A673 (cell line): ENCODE measurements at regions not wholly inside any gene's neighbourhood (a gene's known extent, or its start where the extent isn't known, plus 50 kb on each side); places are given as distances from the start of the nearest gene placed in this dataset.
"Not testable (repeated sequence)": the region's sequence is repeated elsewhere in the genome, so short reads cannot be mapped to it uniquely, and the experiment has no call there.

Source experiments
- BruUV-seq: library from RNA; stranded (reverse); fragments of 400-500 nt; replicated peaks from 2 replicates; lab custom pipeline; 2021; lab: Mats Ljungman, UMichigan
- CTCF ChIA-PET: fragments of 300-600 bp; sonication (Branson Sonifier 250); formaldehyde crosslinking; loops from one replicate; lab custom pipeline; 2022; ENCODE audit warnings: antibody characterized with exemption; lab: Charles Lee
- POLR2A ChIA-PET: fragments of 300-600 bp; sonication (Branson Sonifier 250); formaldehyde crosslinking; loops from one replicate; lab custom pipeline; 2022; ENCODE audit warnings: antibody characterized with exemption; ENCODE audit not compliant: low non-redundant PET; lab: Charles Lee
- DNase-seq: peaks from one replicate; pipeline ENCODE4 v3.0.0-alpha.2; 2015; ENCODE audit warnings: low spot score
- H3K27ac ChIP-seq: fragments of 200-600 bp; sonication (generic); 2 replicates; pipeline ENCODE4 v1.5.1; 2016; ENCODE audit warnings: mixed run types, low read depth, mild to moderate bottlenecking, mixed read lengths, antibody characterized with exemption, low read length; ENCODE audit not compliant: poor library complexity, severe bottlenecking
- H3K27me3 ChIP-seq: fragments of 200-600 bp; sonication (generic); replicated peaks from 2 replicates; pipeline ENCODE4 v1.6.1; 2017; ENCODE audit warnings: mixed run types, low read depth, mild to moderate bottlenecking, mixed read lengths, antibody characterized with exemption, low read length; ENCODE audit not compliant: insufficient read depth, poor library complexity
- H3K36me3 ChIP-seq: fragments of 200-600 bp; sonication (generic); 2 replicates; pipeline ENCODE4 v1.6.1; 2016; ENCODE audit warnings: mixed run types, mild to moderate bottlenecking, mixed read lengths, antibody characterized with exemption, low read length; ENCODE audit not compliant: insufficient read depth, poor library complexity, severe bottlenecking
- H3K4me1 ChIP-seq: fragments of 200-600 bp; sonication (generic); 2 replicates; pipeline ENCODE4 v1.6.1; 2017; ENCODE audit warnings: mixed run types, mild to moderate bottlenecking, mixed read lengths, antibody characterized with exemption, low read length; ENCODE audit not compliant: insufficient read depth, poor library complexity, severe bottlenecking
- H3K4me3 ChIP-seq: fragments of 200-600 bp; sonication (generic); 2 replicates; pipeline ENCODE4 v1.5.1; 2016; ENCODE audit warnings: low read depth, mixed run types, mild to moderate bottlenecking, mixed read lengths, low read length; ENCODE audit not compliant: poor library complexity, severe bottlenecking
- H3K9me3 ChIP-seq: fragments of 200-600 bp; sonication (generic); 2 replicates; pipeline ENCODE4 v1.6.1; 2016; ENCODE audit warnings: mixed run types, low read depth, mild to moderate bottlenecking, mixed read lengths, antibody characterized with exemption, low read length; ENCODE audit not compliant: poor library complexity, severe bottlenecking
- EZH2 ChIP-seq: fragments of 200-600 bp; sonication (generic); IDR thresholded peaks from 2 replicates; pipeline ENCODE4 v1.6.1; 2017; ENCODE audit warnings: borderline replicate concordance, low read depth, mild to moderate bottlenecking, mixed read lengths, antibody characterized with exemption, low read length; ENCODE audit not compliant: poor library complexity, severe bottlenecking
- intact Hi-C: fragments of 100-400 bp; cut with micrococcal nuclease; formaldehyde crosslinking; loops from one replicate; pipeline ENCODE4 v1.10.0; 2022; ENCODE audit not compliant: unreplicated experiment
- TF ChIP-seq, protein P1 (sequence below): fragments of 300-800, 200-600 bp; sonication (generic); conservative IDR thresholded peaks from 2 replicates; pipeline ENCODE4 v1.5.1; 2017; ENCODE audit warnings: low read depth, mild to moderate bottlenecking, antibody characterized with exemption, low read length, moderate library complexity, mixed read lengths

DNA sequence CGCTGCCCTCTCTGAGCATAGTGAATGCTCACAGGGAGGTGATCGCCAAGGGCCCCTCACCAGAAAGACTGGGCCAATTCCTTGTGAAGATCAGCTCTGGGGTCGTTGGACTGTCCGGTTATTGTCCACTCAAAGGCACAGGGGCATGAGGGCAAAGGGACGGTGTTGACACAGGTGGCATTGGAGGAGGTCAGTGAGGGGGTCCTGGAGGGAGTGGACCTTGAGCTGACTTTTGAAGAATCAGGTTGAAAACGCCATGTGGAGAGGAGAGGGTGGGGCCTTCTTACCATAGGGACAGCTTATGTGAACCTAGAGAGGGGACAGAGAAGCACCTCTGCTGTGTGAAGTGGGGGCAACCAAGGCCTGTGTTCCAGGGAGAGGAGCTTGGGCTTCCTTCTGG is 131.5 kb downstream of the TFCP2L1 start:
- intact Hi-C loops = no loop called here
- Histone ChIP-seq H3K27me3 (no peaks in the 10 kb centered on the region), H3K27ac (no peak overlapping the region), H3K36me3 (no peaks in the 10 kb centered on the region), H3K4me3 (no peak overlapping the region), H3K4me1 (no peaks in the 10 kb centered on the region), H3K9me3 (peaks cover 11% of the 10 kb centered on the region)
- TF ChIP-seq EZH2 = no peak
- TF ChIP-seq, protein P1, sequence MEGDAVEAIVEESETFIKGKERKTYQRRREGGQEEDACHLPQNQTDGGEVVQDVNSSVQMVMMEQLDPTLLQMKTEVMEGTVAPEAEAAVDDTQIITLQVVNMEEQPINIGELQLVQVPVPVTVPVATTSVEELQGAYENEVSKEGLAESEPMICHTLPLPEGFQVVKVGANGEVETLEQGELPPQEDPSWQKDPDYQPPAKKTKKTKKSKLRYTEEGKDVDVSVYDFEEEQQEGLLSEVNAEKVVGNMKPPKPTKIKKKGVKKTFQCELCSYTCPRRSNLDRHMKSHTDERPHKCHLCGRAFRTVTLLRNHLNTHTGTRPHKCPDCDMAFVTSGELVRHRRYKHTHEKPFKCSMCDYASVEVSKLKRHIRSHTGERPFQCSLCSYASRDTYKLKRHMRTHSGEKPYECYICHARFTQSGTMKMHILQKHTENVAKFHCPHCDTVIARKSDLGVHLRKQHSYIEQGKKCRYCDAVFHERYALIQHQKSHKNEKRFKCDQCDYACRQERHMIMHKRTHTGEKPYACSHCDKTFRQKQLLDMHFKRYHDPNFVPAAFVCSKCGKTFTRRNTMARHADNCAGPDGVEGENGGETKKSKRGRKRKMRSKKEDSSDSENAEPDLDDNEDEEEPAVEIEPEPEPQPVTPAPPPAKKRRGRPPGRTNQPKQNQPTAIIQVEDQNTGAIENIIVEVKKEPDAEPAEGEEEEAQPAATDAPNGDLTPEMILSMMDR = no peak
- CTCF ChIA-PET = no interaction called here
- POLR2A ChIA-PET = no interaction called here
- no peak for DNase-seq
- BruUV-seq = no TSS peak

DNA sequence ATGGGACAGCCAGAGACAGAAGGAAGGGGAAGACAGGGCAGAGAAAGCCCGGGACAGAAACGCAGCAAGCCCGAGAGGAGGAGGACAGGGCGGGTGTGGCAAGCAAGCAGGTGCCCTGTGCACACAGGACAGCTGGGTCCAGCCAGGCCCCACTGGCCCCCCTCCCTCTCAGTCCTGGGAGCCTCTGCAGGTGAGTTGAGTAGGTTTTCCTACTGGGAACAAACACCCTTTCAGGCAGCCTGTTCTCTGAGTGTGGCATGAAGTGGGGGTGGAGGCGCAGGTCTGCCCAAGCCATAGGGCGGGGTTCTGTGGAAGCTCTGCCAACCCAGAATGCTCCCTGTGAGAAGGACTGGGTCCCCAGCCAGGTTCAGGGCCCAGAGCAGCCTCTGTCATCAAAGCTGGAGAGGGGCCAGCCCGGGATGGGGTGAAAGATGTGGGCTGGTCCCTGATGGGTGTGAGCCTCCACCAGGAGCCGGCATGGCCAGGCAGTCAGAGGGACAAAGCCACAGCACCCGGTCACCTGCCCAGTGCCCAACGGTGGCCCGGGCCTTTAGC is 129.4 kb downstream of the TFCP2L1 start:
- TF ChIP-seq, protein P1 = no peak
- no peak for TF ChIP-seq EZH2
- Histone ChIP-seq H3K4me1 (no peaks in the 10 kb centered on the region), H3K27ac (no peak overlapping the region), H3K27me3 (no peaks in the 10 kb centered on the region), H3K9me3 (peaks cover 11% of the 10 kb centered on the region), H3K4me3 (no peak overlapping the region), H3K36me3 (no peaks in the 10 kb centered on the region)
- no TSS peak for BruUV-seq
- POLR2A ChIA-PET = no interaction called here
- intact Hi-C loops = no loop called here
- no peak for DNase-seq
- CTCF ChIA-PET = no interaction called here

DNA sequence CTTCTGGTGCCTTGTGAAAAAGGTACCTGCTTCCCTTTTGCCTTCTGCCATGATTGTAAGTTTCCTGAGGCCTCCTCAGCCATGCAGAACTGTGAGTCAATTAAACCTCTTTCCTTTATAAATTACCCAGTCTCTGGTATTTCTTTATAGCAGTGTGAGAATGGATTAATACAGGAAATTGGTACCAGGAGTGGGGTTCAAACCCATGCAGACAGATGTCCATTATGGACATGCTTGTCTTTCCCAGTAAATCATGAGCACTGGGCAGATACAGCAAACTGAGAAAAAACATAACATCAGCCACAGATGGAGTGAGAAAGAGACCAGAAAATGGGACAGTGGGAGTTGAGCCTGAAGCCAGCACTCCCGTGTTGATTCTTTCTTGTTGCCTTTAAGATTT is 127.5 kb downstream of the TFCP2L1 start:
- BruUV-seq, H3K36me3 ChIP-seq, H3K27me3 ChIP-seq, DNase-seq, H3K4me3 ChIP-seq, CTCF ChIA-PET, H3K27ac ChIP-seq, POLR2A ChIA-PET, intact Hi-C loops, H3K4me1 ChIP-seq: not testable (repeated sequence)
- peaks cover 11% of the 10 kb centered on the region for H3K9me3 ChIP-seq
